ENCODE measurements at regions not wholly inside any gene's neighbourhood (a gene's known extent, or its start where the extent isn't known, plus 50 kb on each side); places are given as distances from the start of the nearest gene placed in this dataset.

GRCh38 chr18:45241271-45241670, 374.0 kb upstream of the SLC14A2 start:
- Histone ChIP-seq H4K20me1 (replicated peaks; ENCODE audit: control insufficient read depth, extremely low read depth, insufficient read depth, low read length) (no peaks in the 10 kb centered on the region), H3K27me3 (ENCODE audit: control insufficient read depth in 2 of 2, insufficient read depth in 2 of 2, low read length in 2 of 2) (no peaks in the 10 kb centered on the region), H3K79me2 (ENCODE audit: control insufficient read depth, insufficient read depth, low read length) (no peaks in the 10 kb centered on the region), H3K36me3 (ENCODE audit: control insufficient read depth in 2 of 2, extremely low read depth in 1 of 2, insufficient read depth in 2 of 2, low read length in 2 of 2) (no peaks in the 10 kb centered on the region), H3K4me3 (replicated peaks in 1 of 3; ENCODE audit: insufficient read depth in 1 of 3, low read depth in 1 of 3, low read length in 3 of 3) (no peak overlapping the region), H3K9ac (replicated peaks; ENCODE audit: extremely low read depth, insufficient read depth, low read length) (no peak overlapping the region), H3K27ac (ENCODE audit: insufficient read depth, low read depth, low read length) (no peak overlapping the region), H3K9me1 (replicated peaks; ENCODE audit: control insufficient read depth, extremely low read depth, insufficient read depth, low read length) (no peaks in the 10 kb centered on the region), H3K4me2 (ENCODE audit: insufficient read depth, low read length) (no peak overlapping the region), H3K9me3 (replicated peaks; ENCODE audit: control insufficient read depth, insufficient read depth, low read length) (no peaks in the 10 kb centered on the region), H3K4me1 (ENCODE audit: control insufficient read depth, extremely low read depth, insufficient read depth, low read length) (no peaks in the 10 kb centered on the region), H2AFZ (ENCODE audit: low read depth, low read length) (no peak overlapping the region)
- DNase-seq (ENCODE audit: low read depth, low spot score): no peak
- dilution Hi-C loops (cut with MboI; ENCODE audit: extremely low pct_ligation_motif_present, low sequenced_read_pairs) (no loop called here), intact Hi-C loops (cut with micrococcal nuclease) (no loop called here)
- ChIA-PET CTCF (no interaction called here), POLR2A (no interaction called here)
- no peak for FAIRE-seq
- BruUV-seq (replicated peaks): no TSS peak
- TF ChIP-seq MAX (IDR thresholded peaks at IDR 0.05; ENCODE audit: insufficient read depth, insufficient read length) (no peak), CTCF (IDR thresholded peaks at IDR 0.05; ENCODE audit: extremely low read depth in 1 of 2, insufficient read depth in 1 of 2, low read depth in 1 of 2, low read length in 2 of 2) (no peak), GATA2 (IDR thresholded peaks at IDR 0.05; ENCODE audit: insufficient read depth, insufficient read length, low read depth, low read length) (no peak), POLR2AphosphoS5 (IDR thresholded peaks at IDR 0.05; ENCODE audit: insufficient read depth, low read depth, low read length) (no peak), MYC (IDR thresholded peaks at IDR 0.05; ENCODE audit: low read depth, low read length) (no peak), FOS (IDR thresholded peaks at IDR 0.05; ENCODE audit: borderline replicate concordance, insufficient read depth, low read length) (no peak), JUN (IDR thresholded peaks at IDR 0.05; ENCODE audit: borderline replicate concordance, insufficient read depth, insufficient read length, low read depth) (no peak), EZH2 (IDR thresholded peaks at IDR 0.05; ENCODE audit: borderline replicate concordance, low read depth, low read length, severe bottlenecking) (no peak), POLR2A (IDR thresholded peaks at IDR 0.05; ENCODE audit: low read depth, low read length) (no peak)

Measured in endothelial cell of umbilical vein (primary cell).